ENCODE measurements at regions not wholly inside any gene's neighbourhood (a gene's known extent, or its start where the extent isn't known, plus 50 kb on each side); places are given as distances from the start of the nearest gene placed in this dataset.
"Not testable (repeated sequence)": the region's sequence is repeated elsewhere in the genome, so short reads cannot be mapped to it uniquely, and the experiment has no call there.

DNA sequence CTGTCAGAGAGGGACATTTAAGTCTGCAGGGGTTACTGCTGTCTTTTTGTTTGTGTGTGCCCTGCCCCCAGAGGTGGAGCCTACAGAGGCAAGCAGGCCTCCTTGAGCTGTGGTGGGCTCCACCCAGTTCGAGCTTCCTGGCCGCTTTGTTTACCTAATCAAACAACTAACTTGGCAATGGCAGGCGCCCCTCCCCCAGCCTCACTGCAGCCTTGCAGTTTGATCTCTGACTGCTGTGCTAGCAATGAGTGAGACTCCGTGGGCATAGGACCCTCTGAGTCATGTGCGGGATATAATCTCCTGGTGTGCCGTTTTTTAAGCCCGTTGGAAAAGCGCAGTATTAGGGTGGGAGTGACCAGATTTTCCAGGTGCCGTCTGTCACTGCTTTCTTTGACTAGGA lies 216.8 kb upstream of the CDKN2B start:
- DNase-seq = not testable (repeated sequence)

DNA sequence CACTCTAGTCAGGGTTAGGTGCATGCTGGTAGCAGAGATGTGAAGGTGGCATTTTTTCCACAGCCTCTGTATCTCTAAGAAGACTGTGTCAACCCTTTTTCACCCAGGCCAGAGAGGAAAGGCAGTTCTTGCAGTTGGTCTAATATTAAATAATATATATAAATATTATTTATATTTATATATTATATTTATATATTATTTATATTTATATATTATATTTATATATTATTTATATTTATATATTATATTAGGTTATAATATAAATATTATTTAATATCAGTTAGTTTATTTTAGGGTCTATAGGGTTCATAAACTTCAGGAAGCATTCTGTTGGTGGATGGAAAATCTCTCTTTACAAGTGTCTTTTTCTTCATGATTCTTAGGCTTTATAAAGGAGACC lies 218.6 kb upstream of the DMRTA1 start:
- DNase-seq = no peak

DNA sequence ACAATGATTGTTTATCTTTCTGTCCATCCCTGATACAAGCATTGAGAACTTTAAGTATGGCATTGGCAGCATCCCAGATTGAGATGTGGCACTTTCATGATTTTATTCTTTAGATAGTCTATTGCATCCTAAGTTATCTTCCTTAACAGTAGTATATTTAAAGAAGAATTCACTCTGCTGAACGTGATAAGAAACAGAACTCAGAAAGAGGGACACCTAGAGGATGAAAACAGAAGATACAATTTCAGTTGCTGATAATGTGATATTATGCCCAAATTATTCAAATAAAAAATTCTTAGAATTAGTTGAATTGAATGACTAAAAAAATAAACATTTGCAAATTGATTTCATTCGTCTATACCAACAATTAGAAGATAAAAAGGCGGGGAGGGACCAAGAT lies 218.1 kb upstream of the DMRTA1 start:
- peak; percentile 19 to 45 for DNase-seq

DNA sequence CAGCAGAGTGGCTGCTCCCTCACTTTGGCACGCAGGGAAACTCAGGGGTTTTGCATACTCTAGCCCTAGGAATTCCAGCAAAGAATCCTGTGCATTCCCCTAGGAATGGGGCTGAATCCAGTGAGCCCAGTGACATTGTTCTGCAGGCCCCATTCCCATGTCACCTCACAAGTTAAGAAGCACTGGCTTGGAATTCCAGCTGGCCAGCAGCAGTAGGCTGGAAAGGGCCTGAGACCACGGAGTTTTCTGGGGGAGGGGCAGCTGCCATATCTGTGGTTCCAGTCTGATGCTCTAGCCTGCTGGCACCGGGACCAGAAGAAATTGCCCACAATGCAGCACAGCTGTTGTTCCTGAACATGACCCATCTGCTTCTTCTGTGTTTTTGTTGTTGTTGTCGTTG lies 217.6 kb upstream of the DMRTA1 start:
- DNase-seq = no peak

DNA sequence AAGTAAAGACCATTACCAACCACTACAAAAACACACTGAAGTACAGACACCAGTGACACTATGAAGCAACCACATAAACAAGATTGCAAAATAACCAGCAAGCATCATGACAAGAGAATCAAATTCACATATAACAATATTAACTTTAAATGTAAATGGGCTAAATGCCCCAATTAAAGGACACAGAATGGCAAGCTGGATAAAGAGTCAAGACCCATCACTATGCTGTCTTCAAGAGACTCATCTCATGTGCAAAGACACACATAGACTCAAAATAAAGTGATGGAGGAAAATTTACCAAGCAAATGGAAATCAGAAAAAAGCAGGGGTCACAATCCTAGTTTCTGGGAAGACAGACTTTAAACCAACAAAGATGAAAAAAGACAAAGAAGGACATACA lies 215.3 kb upstream of the DMRTA1 start:
- not testable (repeated sequence) for DNase-seq

DNA sequence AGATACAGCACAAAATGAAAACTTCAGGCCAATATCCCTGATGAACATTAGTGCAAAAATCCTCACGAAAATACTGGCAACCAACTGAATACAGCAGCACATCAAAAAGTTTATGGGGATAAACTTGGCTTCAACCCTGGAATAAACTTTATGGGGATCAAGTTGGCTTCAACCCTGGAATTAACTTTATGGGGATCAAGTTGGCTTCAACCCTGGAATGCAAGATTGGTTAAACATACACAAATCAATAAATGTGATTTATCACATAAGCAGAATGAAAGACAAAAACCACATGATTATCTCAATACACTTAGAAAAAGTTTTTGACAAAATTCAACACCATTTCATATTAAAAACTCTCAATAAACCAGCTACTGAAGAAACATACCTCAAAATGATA lies 213.7 kb upstream of the DMRTA1 start:
- no peak for DNase-seq

DNA sequence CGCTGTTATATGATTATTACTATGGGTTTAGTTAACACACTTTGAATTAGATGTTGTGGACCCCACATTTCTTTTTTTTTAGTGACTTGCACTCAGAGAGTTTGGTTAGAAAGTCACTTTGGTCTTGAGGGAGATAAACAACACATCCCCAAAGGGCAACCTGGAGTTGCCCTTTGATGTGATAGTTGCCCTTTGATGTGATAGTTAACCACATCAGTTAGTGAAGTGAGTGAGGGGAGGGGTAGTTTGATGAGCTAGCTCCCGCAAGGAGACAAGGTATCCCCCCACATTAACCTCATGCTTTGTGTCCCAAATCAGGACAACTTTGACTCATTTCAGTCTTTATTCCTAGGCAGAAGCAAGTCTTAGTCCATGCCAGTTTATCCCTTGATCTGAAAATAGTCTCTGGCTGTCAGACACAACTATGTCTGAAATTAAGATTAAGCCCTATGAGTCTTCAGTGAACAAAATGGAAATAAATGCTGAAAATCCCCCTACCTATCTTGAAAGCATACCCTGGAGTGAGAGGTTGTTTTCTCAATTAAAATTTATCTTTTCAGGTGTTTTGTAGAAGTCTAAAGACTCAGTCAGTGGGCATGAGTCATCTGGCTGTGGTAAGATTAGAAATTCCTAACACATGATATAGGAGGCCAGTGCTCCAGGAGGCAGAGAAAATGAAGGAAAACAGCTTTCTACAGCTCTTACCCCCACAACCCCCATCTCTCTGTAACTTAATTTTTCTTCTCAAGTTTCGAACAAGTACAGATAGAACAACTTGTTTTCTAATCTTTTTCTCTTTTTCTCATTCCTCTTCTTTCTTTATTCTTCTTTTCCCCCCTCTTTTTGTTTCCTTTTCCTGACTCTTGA lies 208.9 kb upstream of the DMRTA1 start:
- DNase-seq = no peak

DNA sequence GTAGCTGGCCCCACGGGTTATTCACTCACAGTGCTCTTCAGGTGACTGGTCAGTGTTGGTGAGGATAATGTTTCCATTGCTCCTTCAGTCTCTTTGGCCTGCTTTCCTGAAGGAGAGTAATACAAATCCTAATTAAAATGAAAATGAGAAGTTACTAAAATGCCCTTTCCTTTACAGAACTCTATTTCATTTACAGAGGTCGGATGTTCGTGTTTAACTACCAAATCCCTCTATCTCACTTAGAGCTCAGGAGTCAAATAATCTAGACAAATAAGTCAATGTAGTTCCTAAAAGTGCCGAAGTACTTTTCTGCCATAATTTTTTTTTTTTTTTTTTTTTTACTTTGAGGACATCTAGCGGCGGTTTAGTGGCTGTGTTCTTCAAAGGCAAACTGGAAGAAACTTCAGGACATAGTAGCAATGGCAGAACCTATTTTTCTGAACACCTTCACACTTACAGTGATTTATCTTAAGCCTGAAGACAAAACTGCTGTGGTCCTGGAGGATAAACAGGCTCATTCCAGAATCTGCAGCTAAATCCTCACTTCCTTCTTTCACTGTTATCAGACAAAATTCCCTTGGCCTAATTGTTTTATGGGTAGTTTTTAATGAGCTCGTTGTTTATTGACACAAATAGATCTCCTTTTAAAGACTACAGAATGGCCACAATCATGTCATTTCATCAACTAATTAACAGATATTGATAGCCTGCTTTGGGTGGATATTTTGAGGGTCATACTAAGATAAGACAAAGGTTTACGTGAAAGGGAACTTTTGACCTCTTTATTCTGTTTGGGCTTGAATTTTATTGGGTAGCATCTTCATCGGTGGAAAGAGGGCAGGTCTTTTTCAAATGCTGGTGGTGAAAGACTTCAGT lies 207.6 kb upstream of the DMRTA1 start:
- peak; percentile 20 to 31 for DNase-seq

DNA sequence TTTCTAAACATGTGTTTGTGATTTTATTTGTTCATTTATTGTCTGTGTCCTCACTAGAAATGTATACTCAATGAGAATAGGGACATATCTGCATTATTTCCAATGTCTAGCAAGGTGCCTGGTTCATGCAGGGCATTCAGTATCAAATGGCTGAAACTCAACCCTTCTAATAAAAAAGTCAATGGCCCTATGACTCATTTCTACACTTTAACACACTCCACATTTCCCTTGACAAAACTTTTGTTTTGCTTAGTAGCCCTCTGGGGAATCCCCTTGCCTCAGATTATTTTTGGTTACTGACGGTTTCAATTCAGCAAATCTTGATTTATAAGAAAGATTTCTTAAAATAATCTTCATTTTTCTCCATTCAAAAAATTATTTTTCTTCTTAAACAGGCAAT lies 206.0 kb upstream of the DMRTA1 start:
- no peak for DNase-seq

DNA sequence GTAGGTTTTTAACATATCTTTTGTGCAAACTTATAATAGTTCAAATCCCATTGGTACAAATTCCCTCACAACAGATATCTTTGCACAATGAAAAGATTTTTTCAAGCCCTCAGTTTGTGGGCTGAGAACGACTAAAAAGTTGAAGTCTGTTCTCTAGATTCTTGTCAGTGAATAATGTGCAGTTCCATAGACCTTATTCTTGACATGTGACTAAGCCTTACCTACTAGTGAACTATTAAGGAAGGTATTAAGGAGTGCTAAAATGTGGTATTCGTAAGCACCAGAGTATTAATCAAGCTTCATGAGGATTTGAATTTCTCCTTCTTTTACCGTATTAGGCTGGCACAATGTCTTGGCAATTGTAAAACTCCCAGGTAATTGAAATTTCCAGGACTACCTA lies 205.6 kb upstream of the DMRTA1 start:
- no peak for DNase-seq

DNA sequence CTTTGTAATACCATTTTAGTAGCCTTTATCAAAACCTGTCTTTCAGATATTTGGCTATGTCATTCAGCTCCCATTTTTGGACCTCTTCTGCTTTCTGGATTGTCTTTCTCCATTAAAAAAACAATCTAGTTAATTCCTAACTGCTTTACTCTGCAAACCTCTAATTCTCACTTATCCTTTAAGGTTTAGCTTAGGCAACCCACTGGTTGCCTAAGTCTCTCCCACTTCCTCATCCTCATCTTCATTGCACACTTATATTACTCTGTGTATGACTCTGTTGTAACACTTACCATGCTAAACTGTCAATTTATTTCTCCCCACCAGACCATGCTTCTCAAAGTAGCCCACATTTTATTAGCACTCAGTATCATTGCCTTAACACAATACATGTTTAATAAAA lies 205.0 kb upstream of the DMRTA1 start:
- DNase-seq = peak; percentile 9 to 10

DNA sequence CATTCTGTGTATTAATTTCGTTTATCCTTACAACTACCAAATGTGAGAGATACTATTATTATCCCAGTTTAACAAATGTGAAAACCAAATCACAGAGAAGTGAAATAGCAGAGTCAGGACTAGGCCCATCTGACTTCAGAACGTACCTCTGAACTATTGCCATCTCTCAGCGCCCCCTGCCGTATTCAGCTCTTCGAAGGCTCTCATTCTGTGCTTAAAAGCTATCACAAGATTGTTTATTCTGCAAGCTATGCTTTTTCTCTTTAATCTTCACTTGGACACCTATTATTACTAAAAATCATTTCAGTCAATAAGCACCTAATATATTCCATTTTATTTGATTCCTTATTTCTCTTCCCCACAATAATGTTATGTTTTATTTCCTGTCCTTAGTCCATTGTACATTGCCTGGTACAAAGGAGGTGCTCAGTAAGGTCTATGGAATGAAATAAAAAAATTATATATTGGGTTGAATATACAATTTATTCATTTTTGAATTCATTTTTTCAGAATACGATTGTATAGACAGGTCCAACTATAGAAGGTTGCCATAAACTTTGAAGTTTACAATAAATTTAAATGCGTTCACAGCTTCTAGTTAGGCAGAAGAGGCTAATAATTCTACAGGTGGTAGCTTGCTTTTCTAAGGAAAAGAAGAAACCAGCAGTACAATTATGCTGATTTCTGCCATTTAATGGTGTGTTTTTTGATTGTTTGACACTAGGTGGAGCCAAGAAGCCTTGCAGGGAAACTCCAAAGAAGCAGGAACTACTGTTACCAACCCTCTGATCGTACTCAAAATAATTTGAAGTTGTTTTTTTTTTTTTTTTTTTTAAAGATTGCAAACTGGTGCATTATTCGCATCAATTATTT lies 202.2 kb upstream of the DMRTA1 start:
- peak; percentile 68 to 71 for DNase-seq

DNA sequence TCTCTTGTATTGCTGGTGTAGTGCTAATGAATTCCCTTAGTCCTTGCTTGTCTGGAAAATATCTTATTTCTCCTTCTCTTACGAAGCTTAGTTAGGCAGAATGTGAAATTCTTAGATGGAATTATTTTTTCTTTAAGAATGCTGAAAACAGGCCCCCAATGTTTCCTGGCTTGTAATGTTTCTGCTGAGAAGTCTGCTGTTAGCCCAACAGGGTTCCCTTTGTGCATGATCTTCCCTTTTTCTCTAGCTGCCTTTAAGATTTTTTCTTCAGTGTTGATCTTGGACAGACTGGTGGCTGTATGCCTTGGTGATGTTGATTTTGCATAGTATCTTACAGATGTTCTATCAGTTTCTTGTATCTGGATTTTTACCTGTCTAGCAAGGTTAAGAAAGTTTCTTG lies 191.3 kb upstream of the DMRTA1 start:
- no peak for DNase-seq

DNA sequence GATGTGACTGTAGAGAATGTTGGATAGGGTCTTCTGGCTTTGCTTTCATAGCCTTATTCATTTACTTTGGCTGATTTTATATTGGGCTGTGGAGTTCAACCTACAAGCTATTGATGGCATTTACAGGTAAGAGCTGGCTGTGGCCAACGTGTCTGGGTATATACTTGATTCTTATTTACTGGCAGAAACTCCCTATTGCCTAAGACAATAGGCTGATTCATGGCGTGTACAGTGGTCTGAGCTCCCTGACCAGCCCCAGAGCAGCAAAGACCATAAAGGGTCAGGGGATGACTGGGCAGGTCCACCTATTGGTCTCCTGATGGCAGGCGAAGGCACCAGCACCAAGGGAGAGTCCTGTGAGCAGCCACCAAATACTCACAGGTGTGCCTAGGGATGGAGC lies 190.2 kb upstream of the DMRTA1 start:
- no peak for DNase-seq

DNA sequence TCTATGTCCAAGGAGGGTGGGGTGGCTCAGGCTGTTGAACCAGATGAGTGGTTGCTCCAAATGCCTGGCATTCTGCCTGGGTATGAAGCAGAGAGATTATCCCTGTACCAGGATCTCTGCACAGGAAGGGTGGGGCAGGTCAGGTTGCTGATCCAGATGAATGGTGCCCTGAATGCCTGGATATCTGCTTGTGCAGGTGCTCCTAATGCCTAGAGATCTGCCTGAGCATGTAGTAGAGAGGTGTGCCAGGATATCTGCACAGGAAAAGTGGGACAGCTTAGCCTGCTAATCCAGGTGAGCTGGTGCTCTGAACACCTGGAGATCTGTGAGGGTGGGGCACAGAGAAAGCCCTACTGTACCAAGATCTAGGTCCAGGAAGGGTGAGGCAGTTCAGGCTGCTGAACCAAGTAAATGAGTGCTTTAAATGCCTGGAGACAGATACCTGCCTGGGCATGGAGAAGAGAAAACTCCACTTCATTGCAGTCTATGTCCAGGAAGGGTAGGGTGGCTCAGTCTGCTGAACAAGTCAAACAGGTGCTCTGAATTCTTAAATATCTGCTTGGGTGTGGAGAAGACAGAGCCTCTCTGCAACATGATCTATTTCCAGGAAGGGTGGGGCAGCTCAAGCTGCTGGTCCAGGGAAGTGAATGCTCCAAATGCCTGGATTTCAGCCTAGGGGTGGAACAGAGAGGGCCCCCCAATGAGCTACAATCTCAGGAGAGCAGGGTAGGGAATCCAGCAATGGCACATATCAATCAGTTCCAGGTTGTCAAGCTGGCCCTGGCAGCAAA lies 189.4 kb upstream of the DMRTA1 start:
- DNase-seq = no peak

DNA sequence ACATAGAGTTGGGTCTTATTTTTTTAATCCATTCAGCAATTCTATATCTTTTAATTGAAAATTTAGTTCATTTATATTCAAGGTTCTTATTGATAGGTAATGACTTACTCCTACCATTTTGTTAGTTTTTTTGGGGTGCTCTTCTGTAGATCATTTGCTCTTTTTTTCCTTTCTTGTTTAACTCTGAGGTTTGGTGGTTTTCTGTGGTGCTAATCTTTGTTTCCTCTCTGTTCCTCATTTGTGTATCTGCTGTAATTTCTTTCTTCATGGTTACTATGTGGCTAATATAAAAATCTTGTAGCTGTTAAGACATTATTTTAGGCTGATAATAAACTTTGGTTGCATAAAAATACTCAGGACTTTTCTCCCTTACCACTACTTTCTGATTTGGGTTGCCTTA lies 181.6 kb upstream of the DMRTA1 start:
- peak; percentile 1 to 5 for DNase-seq

DNA sequence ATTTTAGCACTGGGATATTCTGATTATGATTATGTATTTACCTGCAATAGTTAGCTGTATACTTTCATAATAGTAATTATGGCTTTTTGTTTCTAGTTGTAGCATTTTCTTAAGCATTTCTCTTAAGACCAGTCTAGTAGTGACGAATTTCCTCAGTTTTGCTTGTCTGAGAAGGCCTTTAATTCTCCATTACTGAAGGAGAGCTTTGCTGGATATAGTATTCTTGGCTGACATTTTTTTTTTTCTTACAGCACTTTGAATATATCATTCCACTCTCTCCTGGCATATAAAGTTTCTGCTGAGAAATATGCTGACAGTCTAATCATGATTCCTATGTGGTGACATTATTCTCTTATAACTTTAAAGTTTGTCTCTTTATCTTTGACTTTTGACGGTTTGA lies 181.1 kb upstream of the DMRTA1 start:
- DNase-seq = no peak

DNA sequence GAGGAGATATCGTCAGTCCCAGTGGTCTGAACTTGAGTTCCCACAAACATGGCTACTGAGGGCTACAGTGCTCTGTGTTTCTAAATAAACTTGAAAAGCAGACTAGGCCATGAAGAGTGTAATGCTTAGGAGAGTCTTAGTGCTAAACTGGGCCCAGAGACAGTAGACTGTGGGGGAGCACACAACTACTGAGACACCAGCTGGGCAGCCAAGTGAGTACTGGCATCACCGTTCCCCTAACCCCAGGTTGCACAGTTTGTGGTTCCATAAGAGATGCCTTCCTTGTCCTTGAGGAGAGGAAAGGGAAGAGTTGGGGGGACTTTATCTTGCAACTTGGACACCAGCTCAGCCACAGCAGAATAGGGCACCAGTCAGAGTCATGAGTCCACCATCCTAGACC lies 172.1 kb upstream of the DMRTA1 start:
- DNase-seq = no peak

DNA sequence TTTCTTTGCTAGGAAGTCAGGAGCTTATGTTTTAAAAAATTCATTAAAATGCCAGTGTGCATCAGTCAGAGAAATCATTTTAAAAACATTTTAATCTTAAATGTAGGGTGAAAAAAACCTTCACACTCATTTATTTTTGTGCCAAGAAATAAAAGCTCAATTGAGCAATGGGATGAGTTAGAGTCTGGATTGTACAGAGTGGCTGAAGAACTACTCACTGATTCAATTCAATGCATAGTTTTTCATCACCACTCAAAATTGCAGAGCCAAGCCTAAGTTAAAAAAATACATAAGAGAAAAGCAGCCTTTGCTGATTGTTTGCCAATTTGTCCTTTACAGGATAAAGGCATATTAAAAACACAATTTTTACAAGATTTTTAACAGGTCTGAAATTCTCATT lies 168.2 kb upstream of the DMRTA1 start:
- no peak for DNase-seq

DNA sequence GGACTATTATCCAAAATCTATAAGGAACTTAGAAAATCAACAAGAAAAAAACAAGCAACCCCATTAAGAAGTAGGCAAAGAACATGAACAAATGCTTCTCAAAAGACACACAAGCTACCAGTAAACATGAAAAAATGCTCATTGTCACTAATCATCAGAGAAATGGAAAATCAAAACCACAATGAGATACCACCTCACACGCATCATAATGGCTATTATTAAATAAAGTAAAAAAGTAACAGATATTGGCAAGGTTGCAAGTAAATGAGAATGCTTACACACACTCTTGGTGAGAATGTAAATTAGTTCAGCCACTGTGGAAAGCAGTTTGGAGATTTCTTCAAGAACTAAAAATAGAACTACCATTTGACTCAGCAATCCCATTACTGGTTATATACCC lies 167.0 kb upstream of the DMRTA1 start:
- DNase-seq = no peak

DNA sequence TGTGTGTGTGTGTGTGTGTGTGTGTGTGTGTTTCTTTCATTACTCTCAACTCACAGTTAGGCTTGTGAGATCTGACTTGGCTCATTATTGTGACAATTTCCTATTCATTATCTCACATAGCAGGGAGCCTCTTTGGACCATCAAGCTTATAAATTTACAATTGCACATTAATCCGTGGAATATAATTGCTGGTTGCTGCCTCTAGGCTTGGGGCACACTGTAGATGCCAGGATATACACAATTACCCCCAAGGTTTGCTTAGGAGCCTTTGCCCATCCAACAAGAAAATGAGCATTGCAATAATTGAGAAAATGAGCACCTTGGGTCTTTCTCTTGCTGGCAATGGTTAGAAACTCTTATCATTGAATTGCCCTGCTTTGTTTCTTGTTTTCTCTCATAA lies 161.6 kb upstream of the DMRTA1 start:
- no peak for DNase-seq

DNA sequence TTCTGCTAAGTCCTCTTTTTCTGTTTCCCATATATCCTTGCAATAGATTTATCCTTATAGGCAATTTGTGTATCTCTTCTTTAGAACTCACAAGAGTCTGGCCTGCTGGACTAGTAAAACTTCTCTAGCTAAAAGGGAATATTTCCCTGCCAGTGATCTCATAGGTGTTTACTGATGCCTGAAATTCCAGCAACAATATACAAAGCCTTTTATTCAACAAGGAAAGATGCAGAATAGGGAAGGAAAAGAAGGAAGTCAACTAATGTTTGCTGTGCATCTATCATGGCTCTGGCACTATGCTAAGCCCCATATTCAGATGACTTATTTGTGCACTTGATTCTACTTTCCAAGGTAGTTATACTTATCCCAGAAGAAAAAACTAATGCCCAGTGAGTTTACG lies 160.0 kb upstream of the DMRTA1 start:
- no peak for DNase-seq

Measured in Kasumi-1 (cell line).